A549 (cell line): ENCODE measurements at regions not wholly inside any gene's neighbourhood (a gene's known extent, or its start where the extent isn't known, plus 50 kb on each side); places are given as distances from the start of the nearest gene placed in this dataset.

ENCODE experiments used
- ATAC-seq, 2 experiments: fragments of 200-7000 bp in 1 of 2; fragments of >200 bp in 1 of 2; cut with Nextera tagmentation in 1 of 2; cut with Tn5 transposase in 1 of 2; 3 replicates each; pipeline versions ENCODE4 v1.8.0 to v1.9.1; 2018 to 2020; ENCODE audit warnings: mild to moderate bottlenecking in 1 of 2, moderate library complexity in 1 of 2
- CTCF ChIA-PET: fragments of 300-600 bp; sonication (Branson Sonifier 250); formaldehyde crosslinking; extraction: SDS; loops from one replicate; lab custom pipeline; 2021; ENCODE audit warnings: antibody characterized with exemption, inconsistent platforms; lab: Yijun Ruan, JAX
- POLR2A ChIA-PET: fragments of 350-600 bp; formaldehyde crosslinking; extraction: SDS; loops from one replicate; lab custom pipeline; 2021; ENCODE audit warnings: antibody characterized with exemption, inconsistent platforms; lab: Yijun Ruan, JAX
- DNase-seq, 2 experiments: peaks; one replicate each; pipeline versions ENCODE4 v3.0.0 to v3.0.0-alpha.2; 2011 to 2016; ENCODE audit warnings: low read depth in 1 of 2, low spot score in 1 of 2
- FAIRE-seq: peaks from 2 replicates; lab custom pipeline; 2011; peaks lifted over from hg19 to GRCh38; lab: Jason Lieb, UNC
- H3K27ac ChIP-seq, 2 experiments: fragments of >200 bp; sonication (Bioruptor Twin); formaldehyde crosslinking; 3 replicates each; pipeline ENCODE4 v1.5.1; 2016 to 2017
- H3K4me1 ChIP-seq: fragments of >200 bp; sonication (Bioruptor Twin); formaldehyde crosslinking; 3 replicates; pipeline ENCODE4 v1.6.1; 2016
- H3K4me2 ChIP-seq: fragments of >200 bp; sonication (Bioruptor Twin); formaldehyde crosslinking; 3 replicates; pipeline ENCODE4 v1.6.1; 2016
- H3K4me3 ChIP-seq: fragments of >200 bp; sonication (Bioruptor Twin); formaldehyde crosslinking; 3 replicates; pipeline ENCODE4 v1.5.1; 2016
- H3K9me3 ChIP-seq: fragments of >200 bp; sonication (Bioruptor Twin); formaldehyde crosslinking; 3 replicates; pipeline ENCODE4 v1.6.1; 2016
- ATOH8 ChIP-seq: fragments of 250-450 bp; sonication (Bioruptor Pico); IDR thresholded peaks from 2 replicates; pipeline ENCODE4 v1.5.0; 2020; ENCODE audit warnings: low read depth, mild to moderate bottlenecking, moderate library complexity
- BCL3 ChIP-seq: fragments of >200 bp; sonication (Bioruptor Twin); formaldehyde crosslinking; IDR thresholded peaks from 3 replicates; pipeline ENCODE4 v1.6.1; 2016
- CBX8 ChIP-seq: fragments of 200-600 bp; sonication (generic); IDR thresholded peaks from 2 replicates; pipeline ENCODE4 v1.6.1; 2016
- CEBPB ChIP-seq, 2 experiments: fragments of >200 bp in 1 of 2; sonication (Bioruptor Twin) in 1 of 2; formaldehyde crosslinking in 1 of 2; IDR thresholded peaks; 2 replicates each; pipeline ENCODE4 v1.6.1; 2012 to 2016
- ELK1 ChIP-seq: fragments of 150-350 bp; IDR thresholded peaks from 2 replicates; pipeline ENCODE4 v1.6.1; 2014; ENCODE audit warnings: low read depth, mild to moderate bottlenecking, low read length
- FOSL2 ChIP-seq, 2 experiments: fragments of 450-650 bp in 1 of 2; fragments of >200 bp in 1 of 2; sonication (Bioruptor Twin) in 1 of 2; formaldehyde crosslinking; IDR thresholded peaks; 2 replicates each; pipeline versions ENCODE4 v1.5.0 to v1.6.1; 2016 to 2020; ENCODE audit warnings: mild to moderate bottlenecking in 1 of 2, moderate library complexity in 1 of 2
- GATA3 ChIP-seq: IDR thresholded peaks from 2 replicates; pipeline ENCODE4 v1.6.1; 2012; ENCODE audit warnings: borderline replicate concordance
- HDAC2 ChIP-seq: fragments of 200-600 bp; sonication (generic); IDR thresholded peaks from 2 replicates; pipeline ENCODE4 v1.6.1; 2016
- HMGXB4 ChIP-seq: fragments of 250-450 bp; sonication (Bioruptor Pico); IDR thresholded peaks from 2 replicates; pipeline ENCODE4 v1.5.0; 2021; ENCODE audit warnings: mild to moderate bottlenecking, moderate library complexity, borderline replicate concordance
- HOXA7 ChIP-seq: fragments of 250-450 bp; sonication (Bioruptor Pico); IDR thresholded peaks from 2 replicates; pipeline ENCODE4 v1.5.0; 2020; ENCODE audit warnings: mild to moderate bottlenecking, moderate library complexity
- JUNB ChIP-seq: fragments of >200 bp; sonication (Bioruptor Twin); formaldehyde crosslinking; IDR thresholded peaks from 2 replicates; pipeline ENCODE4 v1.6.1; 2016
- KDM1A ChIP-seq: fragments of 200-600 bp; sonication (generic); IDR thresholded peaks from 2 replicates; pipeline ENCODE4 v1.6.1; 2016; ENCODE audit warnings: low read depth, mild to moderate bottlenecking
- KDM5A ChIP-seq: fragments of 200-600 bp; sonication (generic); IDR thresholded peaks from 2 replicates; pipeline ENCODE4 v1.6.1; 2016; ENCODE audit warnings: antibody characterized with exemption, mild to moderate bottlenecking
- MAX ChIP-seq: IDR thresholded peaks from 2 replicates; pipeline ENCODE4 v1.6.1; 2012
- MAZ ChIP-seq: fragments of 150-350 bp; IDR thresholded peaks from 2 replicates; pipeline ENCODE4 v1.6.1; 2014; ENCODE audit warnings: antibody characterized with exemption, low read depth, low read length, borderline replicate concordance
- NPAS2 ChIP-seq: fragments of 250-450 bp; sonication (Bioruptor Pico); IDR thresholded peaks from 2 replicates; pipeline ENCODE4 v1.8.0; 2022; ENCODE audit warnings: mild to moderate bottlenecking, moderate library complexity, borderline replicate concordance
- NR3C1 ChIP-seq: fragments of >200 bp; sonication (Bioruptor Twin); formaldehyde crosslinking; IDR thresholded peaks from 3 replicates; pipeline ENCODE4 v1.6.1; 2017
- PHF8 ChIP-seq: fragments of 200-600 bp; sonication (generic); IDR thresholded peaks from 2 replicates; pipeline ENCODE4 v1.6.1; 2016; ENCODE audit warnings: low read depth, mild to moderate bottlenecking, antibody characterized with exemption, moderate library complexity, borderline replicate concordance
- POLR2AphosphoS2 ChIP-seq: conservative IDR thresholded peaks from 2 replicates; pipeline ENCODE4 v1.6.1; 2012; ENCODE audit warnings: low read length, improper control_type of control experiment, inconsistent platforms
- RAD21 ChIP-seq, 2 experiments: fragments of >200 bp in 1 of 2; sonication (Bioruptor Twin) in 1 of 2; formaldehyde crosslinking in 1 of 2; IDR thresholded peaks in 1 of 2; conservative IDR thresholded peaks in 1 of 2; 2 replicates in 1 of 2; 3 replicates in 1 of 2; pipeline ENCODE4 v1.6.1; 2012 to 2018; ENCODE audit warnings: inconsistent platforms in 1 of 2
- TP53 ChIP-seq: fragments of 250-450 bp; sonication (Bioruptor Pico); IDR thresholded peaks from 2 replicates; pipeline ENCODE4 v1.5.0; 2021; ENCODE audit warnings: mild to moderate bottlenecking, moderate library complexity
- USF2 ChIP-seq: fragments of 450-650 bp; IDR thresholded peaks from 2 replicates; pipeline ENCODE4 v1.6.1; 2014; ENCODE audit warnings: antibody characterized with exemption
- ZC3H11A ChIP-seq: fragments of 450-650 bp; IDR thresholded peaks from 2 replicates; pipeline ENCODE4 v1.6.1; 2014; ENCODE audit warnings: antibody characterized with exemption, mild to moderate bottlenecking
- ZSCAN20 ChIP-seq: fragments of 250-450 bp; sonication (Bioruptor Pico); IDR thresholded peaks from 2 replicates; pipeline ENCODE4 v1.8.0; 2022; ENCODE audit warnings: mild to moderate bottlenecking, moderate library complexity
- WGBS: methylation state at CpG from one replicate; pipeline ENCODE4 v1.1.6; 2017; ENCODE audit errors: missing lambda C conversion rate; 5-methylcytosine and 5-hydroxymethylcytosine counted together

- WGBS: under 1% methylated on average over 2 of the region's 2 CpGs
- Histone ChIP-seq H3K4me3 (no peak overlapping the region), H3K9me3 (no peaks in the 10 kb centered on the region), H3K27ac (no peak overlapping the region), H3K4me2 (no peak overlapping the region), H3K4me1 (no peaks in the 10 kb centered on the region)
- DNase-seq (no peak), ATAC-seq (no peak), FAIRE-seq (no peak)
- ChIA-PET CTCF (no interaction called here), POLR2A (no interaction called here)
- TF ChIP-seq FOSL2 (IDR thresholded peaks at IDR 0.05) (no peak), FOSL2 (CRISPR knock-in tag; IDR thresholded peaks at IDR 0.05) (no peak), POLR2AphosphoS2 (no peak), CBX8 (no peak), MAX (no peak), BCL3 (no peak), ELK1 (no peak), KDM1A (no peak), GATA3 (no peak), TP53 (CRISPR knock-in tag) (no peak), HDAC2 (no peak), NPAS2 (CRISPR knock-in tag) (no peak), ATOH8 (no peak), JUNB (no peak), ZC3H11A (no peak), HOXA7 (CRISPR knock-in tag) (no peak), MAZ (no peak)
These were observed 104.7 kb upstream of the PCDH15 start for GRCh38 chr10:54905578-54906192.

GRCh38 chr10:54904833-54905232, 103.8 kb upstream of the PCDH15 start:
- 5% methylated on average over 1 of the region's 1 CpG for WGBS
- TF ChIP-seq ZSCAN20 (CRISPR knock-in tag) (no peak), PHF8 (no peak), CEBPB (IDR thresholded peaks at IDR 0.05) (no peak), KDM5A (no peak), NPAS2 (CRISPR knock-in tag) (no peak), NR3C1 (no peak), HMGXB4 (CRISPR knock-in tag) (no peak), RAD21 (conservative IDR thresholded peaks at IDR 0.05 in 1 of 2, IDR thresholded peaks at IDR 0.05 in 1 of 2) (no peak), USF2 (no peak)
- ATAC-seq (no peak), DNase-seq (no peak), FAIRE-seq (no peak)
- Histone ChIP-seq H3K4me3 (no peak overlapping the region), H3K27ac (no peak overlapping the region), H3K9me3 (no peaks in the 10 kb centered on the region), H3K4me2 (no peak overlapping the region), H3K4me1 (no peaks in the 10 kb centered on the region)
- POLR2A ChIA-PET: no interaction called here
- CTCF ChIA-PET: no interaction called here
